ENCODE measurements at regions not wholly inside any gene's neighbourhood (a gene's known extent, or its start where the extent isn't known, plus 50 kb on each side); places are given as distances from the start of the nearest gene placed in this dataset.

- TF ChIP-seq CTCF (conservative IDR thresholded peaks at IDR 0.05; ENCODE audit: low read length) (peak; percentile 64), EZH2phosphoT487 (IDR thresholded peaks at IDR 0.05; ENCODE audit: borderline replicate concordance) (no peak)
Observed at GRCh38 chr20:19828232-19828631, 70.2 kb downstream of the RIN2 start.

Data from Loucy (cell line).